ENCODE measurements at regions not wholly inside any gene's neighbourhood (a gene's known extent, or its start where the extent isn't known, plus 50 kb on each side); places are given as distances from the start of the nearest gene placed in this dataset.

DNA sequence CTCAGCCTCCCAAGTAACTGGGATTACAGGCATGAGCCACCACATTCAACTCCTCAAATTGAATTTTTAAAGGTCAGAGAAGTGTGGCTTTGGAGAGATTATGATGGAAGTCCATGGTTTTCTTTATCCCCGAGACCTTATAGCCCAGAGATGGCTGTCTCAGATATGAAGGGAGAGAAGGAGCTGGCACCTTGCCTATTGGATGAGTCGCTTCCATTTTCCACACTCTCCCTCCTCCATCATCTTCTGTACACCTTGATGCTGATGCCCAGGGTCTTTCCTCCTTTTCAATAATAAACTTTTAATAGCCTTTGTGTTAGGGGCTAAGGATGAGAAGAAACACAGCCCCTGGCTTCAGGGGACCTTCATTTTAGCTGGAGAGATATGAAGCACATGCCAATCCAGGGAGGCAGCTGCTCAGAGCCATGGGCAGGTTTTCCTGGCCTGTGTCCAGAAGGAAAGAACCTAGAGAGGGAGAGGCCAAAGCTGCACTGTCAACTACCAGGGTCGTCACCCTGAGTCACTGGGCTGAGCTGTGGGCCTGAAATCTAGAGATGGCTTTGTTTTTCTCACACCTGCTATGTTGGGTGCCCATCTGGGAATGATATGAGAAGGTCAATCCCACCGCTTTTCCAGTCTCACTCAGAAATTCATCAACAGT, 146.0 kb upstream of the SERTAD2 start:
- TF ChIP-seq RARB (CRISPR knock-in tag; IDR thresholded peaks at IDR 0.05) (no peak), ARNTL (CRISPR knock-in tag; IDR thresholded peaks at IDR 0.05; ENCODE audit: borderline replicate concordance, low read depth) (no peak), ZFP3 (CRISPR knock-in tag; IDR thresholded peaks at IDR 0.05) (no peak), SNAI2 (CRISPR knock-in tag; IDR thresholded peaks at IDR 0.05) (no peak), ESRRG (CRISPR knock-in tag; IDR thresholded peaks at IDR 0.05) (no peak), CREB5 (CRISPR knock-in tag; IDR thresholded peaks at IDR 0.05; ENCODE audit: low read depth) (no peak), ISL1 (CRISPR knock-in tag; IDR thresholded peaks at IDR 0.05) (no peak), OSR1 (CRISPR knock-in tag; IDR thresholded peaks at IDR 0.05) (no peak), ZFP30 (CRISPR knock-in tag; IDR thresholded peaks at IDR 0.05) (no peak), TOX (CRISPR knock-in tag; IDR thresholded peaks at IDR 0.05; ENCODE audit: borderline replicate concordance) (no peak), ZNF70 (CRISPR knock-in tag; IDR thresholded peaks at IDR 0.05) (no peak)
- TF ChIP-seq, protein P1, sequence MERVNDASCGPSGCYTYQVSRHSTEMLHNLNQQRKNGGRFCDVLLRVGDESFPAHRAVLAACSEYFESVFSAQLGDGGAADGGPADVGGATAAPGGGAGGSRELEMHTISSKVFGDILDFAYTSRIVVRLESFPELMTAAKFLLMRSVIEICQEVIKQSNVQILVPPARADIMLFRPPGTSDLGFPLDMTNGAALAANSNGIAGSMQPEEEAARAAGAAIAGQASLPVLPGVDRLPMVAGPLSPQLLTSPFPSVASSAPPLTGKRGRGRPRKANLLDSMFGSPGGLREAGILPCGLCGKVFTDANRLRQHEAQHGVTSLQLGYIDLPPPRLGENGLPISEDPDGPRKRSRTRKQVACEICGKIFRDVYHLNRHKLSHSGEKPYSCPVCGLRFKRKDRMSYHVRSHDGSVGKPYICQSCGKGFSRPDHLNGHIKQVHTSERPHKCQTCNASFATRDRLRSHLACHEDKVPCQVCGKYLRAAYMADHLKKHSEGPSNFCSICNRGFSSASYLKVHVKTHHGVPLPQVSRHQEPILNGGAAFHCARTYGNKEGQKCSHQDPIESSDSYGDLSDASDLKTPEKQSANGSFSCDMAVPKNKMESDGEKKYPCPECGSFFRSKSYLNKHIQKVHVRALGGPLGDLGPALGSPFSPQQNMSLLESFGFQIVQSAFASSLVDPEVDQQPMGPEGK (CRISPR knock-in tag; IDR thresholded peaks at IDR 0.05; ENCODE audit: borderline replicate concordance), result no peak
- TF ChIP-seq, protein P2, sequence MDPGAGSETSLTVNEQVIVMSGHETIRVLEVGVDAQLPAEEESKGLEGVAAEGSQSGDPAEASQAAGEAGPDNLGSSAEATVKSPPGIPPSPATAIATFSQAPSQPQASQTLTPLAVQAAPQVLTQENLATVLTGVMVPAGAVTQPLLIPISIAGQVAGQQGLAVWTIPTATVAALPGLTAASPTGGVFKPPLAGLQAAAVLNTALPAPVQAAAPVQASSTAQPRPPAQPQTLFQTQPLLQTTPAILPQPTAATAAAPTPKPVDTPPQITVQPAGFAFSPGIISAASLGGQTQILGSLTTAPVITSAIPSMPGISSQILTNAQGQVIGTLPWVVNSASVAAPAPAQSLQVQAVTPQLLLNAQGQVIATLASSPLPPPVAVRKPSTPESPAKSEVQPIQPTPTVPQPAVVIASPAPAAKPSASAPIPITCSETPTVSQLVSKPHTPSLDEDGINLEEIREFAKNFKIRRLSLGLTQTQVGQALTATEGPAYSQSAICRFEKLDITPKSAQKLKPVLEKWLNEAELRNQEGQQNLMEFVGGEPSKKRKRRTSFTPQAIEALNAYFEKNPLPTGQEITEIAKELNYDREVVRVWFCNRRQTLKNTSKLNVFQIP (CRISPR knock-in tag; IDR thresholded peaks at IDR 0.05; ENCODE audit: borderline replicate concordance, low read depth), result no peak
- TF ChIP-seq, protein P3, sequence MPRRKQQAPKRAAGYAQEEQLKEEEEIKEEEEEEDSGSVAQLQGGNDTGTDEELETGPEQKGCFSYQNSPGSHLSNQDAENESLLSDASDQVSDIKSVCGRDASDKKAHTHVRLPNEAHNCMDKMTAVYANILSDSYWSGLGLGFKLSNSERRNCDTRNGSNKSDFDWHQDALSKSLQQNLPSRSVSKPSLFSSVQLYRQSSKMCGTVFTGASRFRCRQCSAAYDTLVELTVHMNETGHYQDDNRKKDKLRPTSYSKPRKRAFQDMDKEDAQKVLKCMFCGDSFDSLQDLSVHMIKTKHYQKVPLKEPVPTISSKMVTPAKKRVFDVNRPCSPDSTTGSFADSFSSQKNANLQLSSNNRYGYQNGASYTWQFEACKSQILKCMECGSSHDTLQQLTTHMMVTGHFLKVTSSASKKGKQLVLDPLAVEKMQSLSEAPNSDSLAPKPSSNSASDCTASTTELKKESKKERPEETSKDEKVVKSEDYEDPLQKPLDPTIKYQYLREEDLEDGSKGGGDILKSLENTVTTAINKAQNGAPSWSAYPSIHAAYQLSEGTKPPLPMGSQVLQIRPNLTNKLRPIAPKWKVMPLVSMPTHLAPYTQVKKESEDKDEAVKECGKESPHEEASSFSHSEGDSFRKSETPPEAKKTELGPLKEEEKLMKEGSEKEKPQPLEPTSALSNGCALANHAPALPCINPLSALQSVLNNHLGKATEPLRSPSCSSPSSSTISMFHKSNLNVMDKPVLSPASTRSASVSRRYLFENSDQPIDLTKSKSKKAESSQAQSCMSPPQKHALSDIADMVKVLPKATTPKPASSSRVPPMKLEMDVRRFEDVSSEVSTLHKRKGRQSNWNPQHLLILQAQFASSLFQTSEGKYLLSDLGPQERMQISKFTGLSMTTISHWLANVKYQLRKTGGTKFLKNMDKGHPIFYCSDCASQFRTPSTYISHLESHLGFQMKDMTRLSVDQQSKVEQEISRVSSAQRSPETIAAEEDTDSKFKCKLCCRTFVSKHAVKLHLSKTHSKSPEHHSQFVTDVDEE (CRISPR knock-in tag; IDR thresholded peaks at IDR 0.05), result no peak

Data from SK-N-SH treated with all-trans-retinoic acid at 6 μM for 48 hours (cell line).